HL-60 (cell line): ENCODE measurements at regions not wholly inside any gene's neighbourhood (a gene's known extent, or its start where the extent isn't known, plus 50 kb on each side); places are given as distances from the start of the nearest gene placed in this dataset.

ENCODE experiments used
- DNase-seq, 2 experiments: peaks; one replicate each; pipeline ENCODE4 v3.0.0-alpha.2; 2010 to 2020; ENCODE audit warnings: low read depth in 1 of 2, low spot score in 1 of 2
- H3K27ac ChIP-seq: fragments of 250-450 bp; sonication (Bioruptor Pico); replicated peaks from 2 replicates; pipeline ENCODE4 v1.5.1; 2020; ENCODE audit warnings: mild to moderate bottlenecking, moderate library complexity
- H3K27me3 ChIP-seq: fragments of 250-450 bp; sonication (Bioruptor Pico); 2 replicates; pipeline ENCODE4 v1.5.1; 2021; ENCODE audit warnings: mild to moderate bottlenecking, moderate library complexity; ENCODE audit not compliant: insufficient read depth, poor library complexity, severe bottlenecking
- H3K4me3 ChIP-seq: replicated peaks from 2 replicates; pipeline ENCODE4 v1.5.1; 2011; ENCODE audit warnings: mild to moderate bottlenecking, control low read depth, low read length; ENCODE audit not compliant: insufficient read depth
- GABPA ChIP-seq: IDR thresholded peaks from 2 replicates; pipeline ENCODE4 v1.6.1; 2012; ENCODE audit warnings: low read depth
- POLR2AphosphoS5 ChIP-seq: IDR thresholded peaks from 2 replicates; pipeline ENCODE4 v1.6.1; 2012; ENCODE audit warnings: low read depth
- REST ChIP-seq: IDR thresholded peaks from 2 replicates; pipeline ENCODE4 v1.6.1; 2012; ENCODE audit warnings: low read depth; ENCODE audit not compliant: insufficient replicate concordance
- SPI1 ChIP-seq: IDR thresholded peaks from 2 replicates; pipeline ENCODE4 v1.6.1; 2012; ENCODE audit warnings: low read depth, mild to moderate bottlenecking, borderline replicate concordance
- TF ChIP-seq, protein P1 (sequence below): IDR thresholded peaks from one replicate; pipeline ENCODE4 v1.5.1; 2011; ENCODE audit warnings: low read length, control low read depth, inconsistent platforms; ENCODE audit not compliant: insufficient read depth

GRCh38 chr6:3631186-3631585 lies 120.3 kb downstream of the PXDC1 start:
- no peak overlapping the region for H3K27ac ChIP-seq
- TF ChIP-seq GABPA (no peak), SPI1 (no peak)
- TF ChIP-seq, protein P1, sequence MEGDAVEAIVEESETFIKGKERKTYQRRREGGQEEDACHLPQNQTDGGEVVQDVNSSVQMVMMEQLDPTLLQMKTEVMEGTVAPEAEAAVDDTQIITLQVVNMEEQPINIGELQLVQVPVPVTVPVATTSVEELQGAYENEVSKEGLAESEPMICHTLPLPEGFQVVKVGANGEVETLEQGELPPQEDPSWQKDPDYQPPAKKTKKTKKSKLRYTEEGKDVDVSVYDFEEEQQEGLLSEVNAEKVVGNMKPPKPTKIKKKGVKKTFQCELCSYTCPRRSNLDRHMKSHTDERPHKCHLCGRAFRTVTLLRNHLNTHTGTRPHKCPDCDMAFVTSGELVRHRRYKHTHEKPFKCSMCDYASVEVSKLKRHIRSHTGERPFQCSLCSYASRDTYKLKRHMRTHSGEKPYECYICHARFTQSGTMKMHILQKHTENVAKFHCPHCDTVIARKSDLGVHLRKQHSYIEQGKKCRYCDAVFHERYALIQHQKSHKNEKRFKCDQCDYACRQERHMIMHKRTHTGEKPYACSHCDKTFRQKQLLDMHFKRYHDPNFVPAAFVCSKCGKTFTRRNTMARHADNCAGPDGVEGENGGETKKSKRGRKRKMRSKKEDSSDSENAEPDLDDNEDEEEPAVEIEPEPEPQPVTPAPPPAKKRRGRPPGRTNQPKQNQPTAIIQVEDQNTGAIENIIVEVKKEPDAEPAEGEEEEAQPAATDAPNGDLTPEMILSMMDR: no peak
- DNase-seq: no peak
- H3K4me3 ChIP-seq: no peak overlapping the region
- no peaks in the 10 kb centered on the region for H3K27me3 ChIP-seq

DNA sequence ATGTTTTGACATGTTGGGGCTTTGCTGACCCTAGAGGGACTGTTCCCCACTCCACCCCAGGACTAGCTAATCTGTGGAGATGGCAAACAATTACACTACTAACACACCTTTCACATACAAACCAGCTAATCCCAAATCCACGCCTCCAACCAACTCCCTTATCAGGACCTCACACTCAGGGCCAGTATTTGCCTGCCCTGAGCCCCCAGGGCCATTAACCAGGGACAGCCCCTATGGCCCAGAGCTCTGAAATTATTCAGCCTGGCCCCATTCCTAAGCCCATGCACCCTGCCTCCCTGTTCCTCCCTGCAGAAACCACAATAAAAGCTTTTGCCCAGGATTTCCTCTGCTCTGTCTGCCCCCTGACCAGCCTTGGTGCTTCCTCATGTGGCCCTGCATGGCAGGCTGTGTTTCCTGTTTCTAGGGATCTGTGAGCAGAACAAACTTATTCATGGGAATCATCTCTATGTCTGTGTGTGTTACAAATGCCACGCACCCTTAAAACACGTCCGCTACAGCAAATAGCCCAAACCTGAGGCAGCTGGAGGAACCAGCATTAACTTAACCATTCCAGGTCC lies 121.2 kb downstream of the PXDC1 start:
- H3K27ac ChIP-seq: no peak overlapping the region
- DNase-seq: no peak

DNA sequence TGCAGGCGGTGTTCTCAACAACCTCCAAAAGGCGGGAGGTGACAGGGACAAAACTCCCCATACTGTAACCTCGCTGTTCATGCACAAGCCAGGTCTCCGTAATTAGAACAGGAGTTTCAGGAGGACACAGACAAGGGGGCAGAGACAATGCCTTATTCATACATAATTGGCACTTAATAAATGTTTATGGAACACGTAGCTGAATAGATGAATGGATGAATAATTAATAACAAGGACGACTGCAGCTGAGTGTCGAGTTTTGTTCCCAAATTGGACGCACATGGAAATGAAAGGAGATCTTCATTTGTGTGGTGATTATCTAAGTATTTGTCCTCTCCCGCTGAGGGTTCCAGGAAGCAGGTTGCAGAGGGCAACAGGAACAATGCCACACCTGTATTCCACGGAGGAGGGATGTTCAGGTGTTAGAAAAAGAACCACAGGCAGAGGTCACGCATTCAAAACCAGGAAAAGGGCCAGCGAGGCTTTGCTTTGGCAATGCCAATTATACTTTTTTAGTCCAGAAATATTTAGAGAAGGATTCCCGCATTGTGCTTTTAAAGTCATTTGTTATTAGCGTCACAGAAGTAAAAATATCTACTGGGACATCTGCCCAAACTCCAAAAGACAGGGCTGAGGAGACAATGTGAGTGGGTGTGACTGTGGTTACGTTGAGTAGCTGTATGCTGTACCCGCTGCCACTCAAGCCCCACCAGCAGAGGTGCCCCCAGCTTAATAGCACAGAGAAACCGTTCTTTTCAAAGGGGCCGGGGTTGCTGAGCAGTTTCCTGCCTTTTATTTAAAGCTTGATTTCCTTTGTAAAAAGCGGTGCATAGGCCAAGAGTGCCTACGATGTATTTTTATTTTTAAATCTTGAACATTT lies 123.3 kb downstream of the PXDC1 start:
- no peak for DNase-seq

More for the DNA sequence above, 121.2 kb downstream of the PXDC1 start:
- Histone ChIP-seq H3K27me3 (no peaks in the 10 kb centered on the region), H3K4me3 (no peak overlapping the region)
- no peak for TF ChIP-seq POLR2AphosphoS5
- TF ChIP-seq, protein P1: no peak

DNA sequence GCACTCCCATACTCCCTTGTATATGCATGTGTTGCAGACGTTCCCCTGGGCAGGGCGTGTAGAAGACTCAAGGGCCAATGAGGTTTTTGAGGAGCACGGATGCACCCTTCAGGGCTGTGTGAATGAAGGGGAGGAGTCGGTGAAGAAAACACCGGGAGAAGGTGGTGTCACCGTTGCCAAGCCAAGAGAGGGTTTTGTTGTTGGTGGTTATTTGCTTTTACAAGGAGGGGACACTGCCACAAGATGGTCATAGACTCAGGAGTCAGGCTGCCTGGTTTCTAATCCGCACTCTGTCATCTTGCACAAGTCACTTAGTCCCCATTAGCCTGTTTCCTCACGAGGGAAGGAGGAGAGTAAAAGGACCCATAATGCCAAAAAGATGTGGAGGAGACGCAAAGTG lies 124.0 kb downstream of the PXDC1 start:
- H3K4me3 ChIP-seq: no peak overlapping the region
- TF ChIP-seq REST: no peak
- no peak for TF ChIP-seq POLR2AphosphoS5
- TF ChIP-seq GABPA: no peak
- TF ChIP-seq, protein P1: no peak
- H3K27me3 ChIP-seq: peaks cover 10% of the 10 kb centered on the region
- no peak for DNase-seq
- H3K27ac ChIP-seq: no peak overlapping the region

More for the DNA sequence above, 123.3 kb downstream of the PXDC1 start:
- Histone ChIP-seq H3K27me3 (peaks cover 10% of the 10 kb centered on the region), H3K27ac (no peak overlapping the region), H3K4me3 (no peak overlapping the region)
- TF ChIP-seq REST (no peak), GABPA (no peak)
